A673 (cell line): ENCODE measurements at regions not wholly inside any gene's neighbourhood (a gene's known extent, or its start where the extent isn't known, plus 50 kb on each side); places are given as distances from the start of the nearest gene placed in this dataset.

Source experiments
- BruUV-seq: library from RNA; stranded (reverse); fragments of 400-500 nt; replicated peaks from 2 replicates; lab custom pipeline; 2021; lab: Mats Ljungman, UMichigan
- CTCF ChIA-PET: fragments of 300-600 bp; sonication (Branson Sonifier 250); formaldehyde crosslinking; loops from one replicate; lab custom pipeline; 2022; ENCODE audit warnings: antibody characterized with exemption; lab: Charles Lee
- POLR2A ChIA-PET: fragments of 300-600 bp; sonication (Branson Sonifier 250); formaldehyde crosslinking; loops from one replicate; lab custom pipeline; 2022; ENCODE audit warnings: antibody characterized with exemption; ENCODE audit not compliant: low non-redundant PET; lab: Charles Lee
- DNase-seq: peaks from one replicate; pipeline ENCODE4 v3.0.0-alpha.2; 2015; ENCODE audit warnings: low spot score
- H3K27ac ChIP-seq: fragments of 200-600 bp; sonication (generic); 2 replicates; pipeline ENCODE4 v1.5.1; 2016; ENCODE audit warnings: mixed run types, low read depth, mild to moderate bottlenecking, mixed read lengths, antibody characterized with exemption, low read length; ENCODE audit not compliant: poor library complexity, severe bottlenecking
- H3K27me3 ChIP-seq: fragments of 200-600 bp; sonication (generic); replicated peaks from 2 replicates; pipeline ENCODE4 v1.6.1; 2017; ENCODE audit warnings: mixed run types, low read depth, mild to moderate bottlenecking, mixed read lengths, antibody characterized with exemption, low read length; ENCODE audit not compliant: insufficient read depth, poor library complexity
- H3K36me3 ChIP-seq: fragments of 200-600 bp; sonication (generic); 2 replicates; pipeline ENCODE4 v1.6.1; 2016; ENCODE audit warnings: mixed run types, mild to moderate bottlenecking, mixed read lengths, antibody characterized with exemption, low read length; ENCODE audit not compliant: insufficient read depth, poor library complexity, severe bottlenecking
- H3K4me1 ChIP-seq: fragments of 200-600 bp; sonication (generic); 2 replicates; pipeline ENCODE4 v1.6.1; 2017; ENCODE audit warnings: mixed run types, mild to moderate bottlenecking, mixed read lengths, antibody characterized with exemption, low read length; ENCODE audit not compliant: insufficient read depth, poor library complexity, severe bottlenecking
- H3K4me3 ChIP-seq: fragments of 200-600 bp; sonication (generic); 2 replicates; pipeline ENCODE4 v1.5.1; 2016; ENCODE audit warnings: low read depth, mixed run types, mild to moderate bottlenecking, mixed read lengths, low read length; ENCODE audit not compliant: poor library complexity, severe bottlenecking
- H3K9me3 ChIP-seq: fragments of 200-600 bp; sonication (generic); 2 replicates; pipeline ENCODE4 v1.6.1; 2016; ENCODE audit warnings: mixed run types, low read depth, mild to moderate bottlenecking, mixed read lengths, antibody characterized with exemption, low read length; ENCODE audit not compliant: poor library complexity, severe bottlenecking
- EZH2 ChIP-seq: fragments of 200-600 bp; sonication (generic); IDR thresholded peaks from 2 replicates; pipeline ENCODE4 v1.6.1; 2017; ENCODE audit warnings: borderline replicate concordance, low read depth, mild to moderate bottlenecking, mixed read lengths, antibody characterized with exemption, low read length; ENCODE audit not compliant: poor library complexity, severe bottlenecking
- intact Hi-C: fragments of 100-400 bp; cut with micrococcal nuclease; formaldehyde crosslinking; loops from one replicate; pipeline ENCODE4 v1.10.0; 2022; ENCODE audit not compliant: unreplicated experiment
- TF ChIP-seq, protein P1 (sequence below): fragments of 300-800, 200-600 bp; sonication (generic); conservative IDR thresholded peaks from 2 replicates; pipeline ENCODE4 v1.5.1; 2017; ENCODE audit warnings: low read depth, mild to moderate bottlenecking, antibody characterized with exemption, low read length, moderate library complexity, mixed read lengths

- intact Hi-C loops, result no loop called here
- TF ChIP-seq EZH2, result no peak
- TF ChIP-seq, protein P1, sequence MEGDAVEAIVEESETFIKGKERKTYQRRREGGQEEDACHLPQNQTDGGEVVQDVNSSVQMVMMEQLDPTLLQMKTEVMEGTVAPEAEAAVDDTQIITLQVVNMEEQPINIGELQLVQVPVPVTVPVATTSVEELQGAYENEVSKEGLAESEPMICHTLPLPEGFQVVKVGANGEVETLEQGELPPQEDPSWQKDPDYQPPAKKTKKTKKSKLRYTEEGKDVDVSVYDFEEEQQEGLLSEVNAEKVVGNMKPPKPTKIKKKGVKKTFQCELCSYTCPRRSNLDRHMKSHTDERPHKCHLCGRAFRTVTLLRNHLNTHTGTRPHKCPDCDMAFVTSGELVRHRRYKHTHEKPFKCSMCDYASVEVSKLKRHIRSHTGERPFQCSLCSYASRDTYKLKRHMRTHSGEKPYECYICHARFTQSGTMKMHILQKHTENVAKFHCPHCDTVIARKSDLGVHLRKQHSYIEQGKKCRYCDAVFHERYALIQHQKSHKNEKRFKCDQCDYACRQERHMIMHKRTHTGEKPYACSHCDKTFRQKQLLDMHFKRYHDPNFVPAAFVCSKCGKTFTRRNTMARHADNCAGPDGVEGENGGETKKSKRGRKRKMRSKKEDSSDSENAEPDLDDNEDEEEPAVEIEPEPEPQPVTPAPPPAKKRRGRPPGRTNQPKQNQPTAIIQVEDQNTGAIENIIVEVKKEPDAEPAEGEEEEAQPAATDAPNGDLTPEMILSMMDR, result no peak
- CTCF ChIA-PET, result no interaction called here
- Histone ChIP-seq H3K4me3 (no peak overlapping the region), H3K27me3 (no peaks in the 10 kb centered on the region), H3K36me3 (no peaks in the 10 kb centered on the region), H3K4me1 (peaks cover 5% of the 10 kb centered on the region), H3K27ac (no peak overlapping the region), H3K9me3 (no peaks in the 10 kb centered on the region)
- BruUV-seq, result no TSS peak
- peak; percentile 36 for DNase-seq
- POLR2A ChIA-PET, result interaction anchor here (0.6 kb wide), 1 partner anchor 33 kb away, joined by 3 read pairs; no protein-coding TSS in a partner anchor
Measured at GRCh38 chr6:132893772-132894490, 79.6 kb downstream of the RPS12 start.

DNA sequence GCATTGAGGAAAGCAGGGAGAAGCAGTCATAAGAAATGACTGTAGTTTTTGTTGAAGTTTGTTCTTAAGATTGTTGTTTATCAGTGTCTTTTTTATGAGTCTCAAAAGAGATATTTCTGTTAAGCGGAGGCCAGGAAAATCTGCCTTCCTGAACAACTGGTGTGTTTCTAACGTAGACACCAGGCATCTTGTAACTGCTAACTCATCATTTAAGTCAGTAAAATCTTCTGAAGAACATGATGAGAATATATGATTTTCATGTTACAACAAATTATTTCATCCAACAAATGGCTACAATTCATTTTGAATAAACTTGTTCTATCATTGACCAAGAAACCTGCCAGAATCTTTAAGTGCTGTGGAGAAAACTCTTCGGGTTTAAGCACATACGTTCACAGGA lies 84.0 kb downstream of the RPS12 start:
- DNase-seq, result no peak
- Histone ChIP-seq H3K4me1 (peaks cover 3% of the 10 kb centered on the region), H3K4me3 (no peak overlapping the region), H3K27me3 (no peaks in the 10 kb centered on the region), H3K9me3 (no peaks in the 10 kb centered on the region), H3K27ac (no peak overlapping the region), H3K36me3 (no peaks in the 10 kb centered on the region)
- intact Hi-C loops, result no loop called here
- ChIA-PET POLR2A (no interaction called here), CTCF (no interaction called here)
- TF ChIP-seq, protein P1, result no peak
- no peak for TF ChIP-seq EZH2
- no TSS peak for BruUV-seq

DNA sequence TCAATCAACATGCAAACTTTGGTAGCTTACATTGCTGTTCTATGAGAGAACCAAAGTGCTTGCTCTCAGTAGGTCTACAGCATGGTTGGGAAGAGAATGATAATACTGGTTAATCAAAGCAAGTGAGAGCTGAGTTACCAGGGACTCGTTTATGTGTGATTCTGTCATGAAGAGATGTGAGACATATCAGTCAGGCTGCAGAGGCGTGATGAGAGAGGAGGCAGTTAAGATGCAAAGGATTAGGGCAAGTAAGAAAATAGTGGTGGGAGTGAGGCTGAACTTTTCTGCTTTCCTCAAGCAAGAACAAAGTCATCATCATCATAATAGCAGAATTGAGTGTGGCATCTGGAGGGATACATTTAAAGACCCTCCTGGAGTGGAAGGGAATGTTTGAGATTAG lies 86.5 kb downstream of the RPS12 start:
- Histone ChIP-seq H3K4me3 (no peak overlapping the region), H3K27me3 (no peaks in the 10 kb centered on the region), H3K9me3 (no peaks in the 10 kb centered on the region), H3K4me1 (no peaks in the 10 kb centered on the region), H3K36me3 (no peaks in the 10 kb centered on the region), H3K27ac (no peak overlapping the region)
- BruUV-seq, result no TSS peak
- POLR2A ChIA-PET, result no interaction called here
- no peak for DNase-seq
- TF ChIP-seq EZH2, result no peak
- TF ChIP-seq, protein P1, result no peak
- intact Hi-C loops, result no loop called here
- CTCF ChIA-PET, result no interaction called here
